NCI-H2227 treated with DMSO at 0.1 percent for 48 hours (cell line): ENCODE measurements at regions not wholly inside any gene's neighbourhood (a gene's known extent, or its start where the extent isn't known, plus 50 kb on each side); places are given as distances from the start of the nearest gene placed in this dataset.
A peak's percentile ranks its signal among the peaks of the same experiment; 100 is the strongest.

ENCODE experiments used
- DNase-seq: peaks from one replicate; lab custom pipeline; 2025; lab: John Stamatoyannopoulos, UW

GRCh38 chr6:3640868-3641267 lies 110.6 kb downstream of the PXDC1 start:
- no peak for DNase-seq

GRCh38 chr6:3638662-3639061 lies 112.9 kb downstream of the PXDC1 start:
- no peak for DNase-seq

DNA sequence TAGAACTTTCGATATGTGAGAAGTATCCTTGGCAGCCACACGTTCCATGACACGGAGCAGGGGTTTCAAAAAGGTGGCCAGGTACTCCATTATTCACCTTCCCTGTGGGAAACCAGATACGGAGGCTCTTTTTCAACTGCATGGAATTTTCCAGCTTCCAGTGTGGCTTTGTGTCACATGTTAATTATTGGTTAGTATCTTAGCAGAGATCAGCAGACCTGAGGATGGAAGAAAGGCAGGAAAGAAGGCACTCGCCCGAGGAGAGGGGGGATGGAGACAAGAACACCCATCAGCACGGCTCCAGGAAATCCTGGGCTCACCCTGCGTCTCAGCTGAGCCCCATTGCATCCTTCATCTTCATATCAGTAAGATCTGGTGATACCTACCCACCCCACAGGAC lies 115.5 kb downstream of the PXDC1 start:
- no peak for DNase-seq

- no peak for DNase-seq
Observed at GRCh38 chr6:3635482-3635881, 116.0 kb downstream of the PXDC1 start.

- DNase-seq: no peak
Observed at GRCh38 chr6:3634280-3634816, 117.2 kb downstream of the PXDC1 start.

DNA sequence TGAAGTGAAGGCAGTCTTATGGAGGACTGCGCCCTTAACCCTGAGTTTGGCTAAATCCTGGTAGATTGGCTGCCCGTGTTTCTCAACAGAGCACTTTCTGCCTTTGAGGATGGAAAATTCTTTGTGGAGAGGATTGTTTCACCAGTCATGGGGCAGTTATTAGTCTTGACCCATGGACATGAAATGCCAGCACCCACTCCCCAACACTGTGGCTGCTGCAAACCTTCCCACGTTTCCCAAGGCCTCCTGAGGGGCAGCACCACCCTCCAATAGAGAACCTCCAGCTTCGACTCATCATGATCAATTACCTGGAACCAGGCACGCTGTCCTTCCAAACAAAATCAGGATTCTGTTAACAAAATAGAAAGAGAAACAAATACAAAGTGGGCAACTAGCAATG lies 117.8 kb downstream of the PXDC1 start:
- DNase-seq: no peak

DNA sequence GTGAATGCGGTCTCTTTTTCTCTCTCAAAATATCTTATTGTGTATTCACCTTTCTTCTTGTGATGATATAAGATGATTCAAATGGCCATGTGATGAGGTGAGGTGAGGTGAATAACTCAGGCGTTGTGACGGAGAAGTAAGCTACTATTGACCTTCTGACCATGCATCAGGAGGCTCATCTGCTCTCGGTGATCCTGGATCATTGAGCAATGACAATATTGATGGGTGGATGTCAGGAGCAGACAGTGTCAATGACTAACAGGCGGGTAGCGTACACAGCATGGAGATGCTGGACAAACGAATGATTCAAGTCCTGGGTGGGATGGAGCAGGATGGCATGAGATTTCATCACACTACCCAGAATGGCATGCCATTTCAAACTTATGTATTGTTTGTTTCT lies 119.6 kb downstream of the PXDC1 start:
- no peak for DNase-seq

DNA sequence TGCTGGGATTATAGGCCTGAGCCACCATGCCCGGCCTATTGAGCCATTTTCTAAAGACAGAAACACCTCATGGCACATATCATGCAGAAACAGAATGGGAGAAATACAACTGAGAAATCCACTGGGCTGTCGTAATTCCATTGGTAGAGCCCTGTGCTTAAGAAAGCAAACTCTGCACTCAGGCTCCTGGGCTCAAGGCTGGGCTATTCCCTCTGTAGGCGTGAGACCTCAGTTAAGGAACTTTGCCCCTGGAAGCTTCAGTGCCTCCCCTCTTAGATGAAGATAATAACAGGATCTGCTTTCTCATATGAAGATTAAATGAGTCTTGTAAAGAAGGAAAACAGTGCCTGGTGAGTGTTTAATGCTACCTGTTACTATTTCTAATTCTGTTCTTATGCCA lies 120.3 kb downstream of the PXDC1 start:
- DNase-seq: no peak

DNA sequence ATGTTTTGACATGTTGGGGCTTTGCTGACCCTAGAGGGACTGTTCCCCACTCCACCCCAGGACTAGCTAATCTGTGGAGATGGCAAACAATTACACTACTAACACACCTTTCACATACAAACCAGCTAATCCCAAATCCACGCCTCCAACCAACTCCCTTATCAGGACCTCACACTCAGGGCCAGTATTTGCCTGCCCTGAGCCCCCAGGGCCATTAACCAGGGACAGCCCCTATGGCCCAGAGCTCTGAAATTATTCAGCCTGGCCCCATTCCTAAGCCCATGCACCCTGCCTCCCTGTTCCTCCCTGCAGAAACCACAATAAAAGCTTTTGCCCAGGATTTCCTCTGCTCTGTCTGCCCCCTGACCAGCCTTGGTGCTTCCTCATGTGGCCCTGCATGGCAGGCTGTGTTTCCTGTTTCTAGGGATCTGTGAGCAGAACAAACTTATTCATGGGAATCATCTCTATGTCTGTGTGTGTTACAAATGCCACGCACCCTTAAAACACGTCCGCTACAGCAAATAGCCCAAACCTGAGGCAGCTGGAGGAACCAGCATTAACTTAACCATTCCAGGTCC lies 121.2 kb downstream of the PXDC1 start:
- no peak for DNase-seq

DNA sequence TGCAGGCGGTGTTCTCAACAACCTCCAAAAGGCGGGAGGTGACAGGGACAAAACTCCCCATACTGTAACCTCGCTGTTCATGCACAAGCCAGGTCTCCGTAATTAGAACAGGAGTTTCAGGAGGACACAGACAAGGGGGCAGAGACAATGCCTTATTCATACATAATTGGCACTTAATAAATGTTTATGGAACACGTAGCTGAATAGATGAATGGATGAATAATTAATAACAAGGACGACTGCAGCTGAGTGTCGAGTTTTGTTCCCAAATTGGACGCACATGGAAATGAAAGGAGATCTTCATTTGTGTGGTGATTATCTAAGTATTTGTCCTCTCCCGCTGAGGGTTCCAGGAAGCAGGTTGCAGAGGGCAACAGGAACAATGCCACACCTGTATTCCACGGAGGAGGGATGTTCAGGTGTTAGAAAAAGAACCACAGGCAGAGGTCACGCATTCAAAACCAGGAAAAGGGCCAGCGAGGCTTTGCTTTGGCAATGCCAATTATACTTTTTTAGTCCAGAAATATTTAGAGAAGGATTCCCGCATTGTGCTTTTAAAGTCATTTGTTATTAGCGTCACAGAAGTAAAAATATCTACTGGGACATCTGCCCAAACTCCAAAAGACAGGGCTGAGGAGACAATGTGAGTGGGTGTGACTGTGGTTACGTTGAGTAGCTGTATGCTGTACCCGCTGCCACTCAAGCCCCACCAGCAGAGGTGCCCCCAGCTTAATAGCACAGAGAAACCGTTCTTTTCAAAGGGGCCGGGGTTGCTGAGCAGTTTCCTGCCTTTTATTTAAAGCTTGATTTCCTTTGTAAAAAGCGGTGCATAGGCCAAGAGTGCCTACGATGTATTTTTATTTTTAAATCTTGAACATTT lies 123.3 kb downstream of the PXDC1 start:
- DNase-seq: peak; percentile 8

- DNase-seq: no peak
Observed at GRCh38 chr6:3627501-3627900, 124.0 kb downstream of the PXDC1 start.

DNA sequence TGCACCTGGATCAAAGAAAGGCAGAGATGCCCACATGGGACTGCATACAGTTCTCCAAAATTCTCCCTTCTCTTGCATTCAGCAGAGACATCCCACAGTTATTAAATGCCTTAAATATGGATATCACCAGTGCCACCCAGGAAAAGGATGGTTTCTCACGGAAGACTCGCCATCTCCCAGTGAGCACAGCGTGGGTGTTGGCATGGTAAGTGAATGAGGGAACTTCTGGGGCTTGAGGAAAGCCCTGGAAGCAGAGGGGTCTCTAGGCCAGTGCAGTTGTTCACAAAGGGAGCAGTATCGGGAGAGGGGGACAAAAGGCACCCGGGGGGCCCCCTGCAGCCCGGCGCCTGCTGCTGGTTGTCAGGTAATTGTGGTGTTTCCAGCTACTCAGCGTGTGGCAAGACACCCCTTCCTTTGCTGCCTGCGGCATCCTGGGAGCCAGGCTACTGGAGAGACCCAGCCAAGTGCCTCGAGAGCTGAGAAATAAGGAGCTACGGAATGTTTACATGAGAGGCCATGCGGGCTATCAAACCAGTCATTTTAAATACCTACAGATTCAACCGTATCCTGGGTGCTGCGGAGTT lies 125.4 kb downstream of the PXDC1 start:
- DNase-seq: no peak

DNA sequence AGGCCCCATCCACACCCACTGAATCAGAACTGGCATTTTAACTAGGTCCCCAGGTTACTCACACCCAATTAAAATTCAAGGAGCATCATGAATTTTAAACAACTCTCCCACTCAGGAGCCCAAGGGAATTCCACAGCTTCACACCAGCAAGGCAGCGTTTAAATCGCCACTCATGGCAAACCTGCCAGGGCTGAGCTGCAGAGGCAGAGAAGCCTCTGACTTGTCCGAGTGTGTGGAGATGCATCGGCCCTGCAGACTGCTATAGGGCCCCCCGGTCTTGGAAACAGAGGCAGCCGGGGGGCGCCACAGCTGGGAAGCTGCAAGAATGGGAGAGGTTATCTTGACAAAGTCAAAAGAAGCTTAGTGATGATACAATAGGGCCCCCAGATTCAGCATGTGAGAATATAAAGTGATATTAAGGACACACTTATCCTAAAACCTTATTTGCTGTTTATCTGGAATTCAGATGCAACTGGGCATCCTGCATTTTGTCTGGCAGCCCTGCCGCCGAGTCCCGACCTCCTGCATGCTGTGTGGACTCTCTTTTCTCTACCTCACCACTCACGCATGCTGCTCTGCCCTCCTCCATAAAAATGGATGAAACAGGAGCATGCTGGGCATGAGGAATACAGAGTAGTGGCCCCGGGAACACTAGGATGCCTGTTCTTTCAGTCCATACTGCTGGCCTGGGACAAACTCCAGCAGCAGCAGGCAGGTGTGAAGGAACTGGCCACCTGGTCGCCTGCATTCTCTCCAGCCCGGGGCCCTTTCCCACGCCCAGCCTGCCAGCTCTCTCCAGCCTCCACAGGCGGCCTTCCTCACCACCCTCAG lies 126.1 kb downstream of the PXDC1 start:
- no peak for DNase-seq

- no peak for DNase-seq
Observed at GRCh38 chr6:3624250-3625136, 127.0 kb downstream of the PXDC1 start.

DNA sequence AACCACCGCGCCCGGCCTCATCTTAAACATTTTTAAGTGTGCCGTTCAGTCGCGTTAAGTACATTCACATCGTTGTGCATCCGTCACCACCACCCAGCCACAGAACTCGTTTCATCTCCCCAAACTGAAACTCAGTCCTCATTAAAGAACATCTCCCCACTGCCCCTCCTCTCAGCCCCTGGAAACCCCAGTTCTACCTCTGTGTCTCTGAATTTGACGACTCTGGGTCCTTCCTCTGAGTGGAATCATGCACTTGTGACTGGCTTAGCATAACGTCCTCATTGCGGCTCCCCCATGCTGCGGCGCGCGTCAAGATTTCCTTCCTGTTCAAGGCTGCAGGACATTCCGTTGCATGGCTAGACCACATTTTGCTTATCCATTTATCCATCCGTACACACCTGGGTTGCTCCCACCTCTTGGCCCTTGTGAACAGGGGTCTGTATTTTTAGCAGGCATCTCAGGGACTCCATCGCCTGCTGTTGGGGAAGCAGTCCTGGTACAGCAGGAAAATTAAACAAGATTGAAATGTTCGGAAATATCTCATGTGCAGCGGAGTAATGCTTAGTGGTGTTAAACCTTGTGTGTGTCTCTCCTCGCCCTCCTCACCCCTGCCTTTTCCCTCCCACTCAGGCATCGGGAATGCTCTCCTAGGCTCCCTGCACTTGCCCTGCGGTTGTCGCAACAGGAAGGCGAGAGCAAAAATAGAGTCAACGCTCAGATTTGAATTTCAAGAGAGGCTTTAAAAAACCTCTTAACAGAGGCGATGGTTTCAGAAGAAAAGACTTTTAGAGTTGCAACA lies 127.9 kb downstream of the PXDC1 start:
- no peak for DNase-seq

DNA sequence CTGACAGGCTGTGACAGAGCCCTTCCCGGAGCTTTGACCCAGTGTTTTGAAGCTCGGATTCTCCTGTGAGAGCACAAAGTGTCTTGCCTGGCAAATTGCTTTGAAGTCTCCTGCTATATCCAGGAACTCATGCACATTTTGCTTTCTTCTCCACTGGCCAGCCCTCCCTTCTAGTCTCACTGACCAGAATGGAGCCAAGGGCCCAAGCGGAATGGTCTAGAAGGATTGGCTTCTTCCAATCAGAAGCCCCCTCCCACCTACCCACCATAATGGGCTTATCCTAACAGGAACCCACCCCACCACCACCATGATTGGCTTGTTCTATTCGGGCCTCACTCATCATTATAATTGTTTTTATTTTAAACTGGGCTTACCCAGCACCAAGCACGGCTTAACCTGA lies 130.1 kb downstream of the PXDC1 start:
- DNase-seq: no peak

- DNase-seq: no peak
Observed at GRCh38 chr6:3620937-3621336, 130.6 kb downstream of the PXDC1 start.

DNA sequence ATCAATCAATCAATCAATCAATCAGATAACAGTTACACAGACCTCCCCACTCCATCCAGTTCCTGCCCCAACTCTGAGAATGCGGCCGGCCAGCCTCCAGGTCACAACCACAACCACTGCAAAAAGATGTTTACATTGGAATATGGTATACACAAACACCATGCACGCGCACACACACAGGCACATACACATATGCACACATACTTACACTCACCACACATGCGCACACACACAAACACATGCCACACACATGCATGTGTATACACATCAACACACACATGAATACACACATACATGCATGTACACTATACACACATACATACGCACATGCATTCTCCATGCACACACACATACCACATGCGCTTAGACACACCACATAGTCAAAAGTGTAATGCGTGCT lies 131.1 kb downstream of the PXDC1 start:
- DNase-seq: no peak

DNA sequence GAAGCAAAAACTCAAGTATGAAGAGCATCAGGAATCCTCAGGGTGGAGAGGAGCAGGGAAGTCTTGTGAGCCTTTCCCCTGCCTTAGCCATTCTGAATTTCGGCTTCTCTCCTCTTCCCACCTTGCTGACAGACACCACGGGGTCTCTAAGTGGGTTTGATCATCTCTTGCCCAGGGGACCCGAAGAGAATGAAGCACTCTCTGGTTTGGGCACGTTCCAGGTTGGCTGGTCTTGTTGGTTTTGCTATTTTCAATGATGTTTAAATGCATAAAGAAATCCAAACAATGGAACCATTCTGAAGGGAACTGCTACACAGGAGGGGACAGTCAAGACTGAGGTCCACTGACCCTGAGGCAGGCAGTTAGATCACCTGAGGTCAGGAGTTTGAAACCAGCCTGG lies 131.7 kb downstream of the PXDC1 start:
- DNase-seq: no peak

DNA sequence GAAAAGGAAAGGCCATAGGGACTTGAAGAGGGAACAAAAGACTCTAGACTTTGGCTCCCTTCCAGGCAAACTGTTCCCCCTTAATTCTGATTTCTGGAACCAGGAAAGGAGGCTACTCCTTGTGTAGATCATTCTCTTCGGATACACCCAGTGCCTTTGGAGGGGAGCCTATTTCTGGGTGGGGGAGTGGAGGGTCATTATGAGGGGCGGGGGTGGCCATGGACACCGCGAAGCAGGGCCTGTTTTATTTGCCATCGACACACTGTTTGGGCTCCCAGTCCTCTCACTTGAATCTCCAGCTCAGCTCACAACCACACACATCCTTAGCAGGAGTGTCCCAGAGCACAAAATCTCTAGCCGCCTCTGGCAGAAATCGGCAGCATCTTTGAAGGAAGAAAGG lies 132.3 kb downstream of the PXDC1 start:
- no peak for DNase-seq
